ENCODE measurements at regions not wholly inside any gene's neighbourhood (a gene's known extent, or its start where the extent isn't known, plus 50 kb on each side); places are given as distances from the start of the nearest gene placed in this dataset.

- no peaks in the 10 kb centered on the region for H3K9me3 ChIP-seq
- H3K27ac ChIP-seq (replicated peaks in 1 of 4), result no peak overlapping the region
- 90% methylated on average over 3 of the region's 6 CpGs for WGBS
- no peak for TF ChIP-seq POLR2A (IDR thresholded peaks at IDR 0.05; ENCODE audit: low read depth)
- TF ChIP-seq EP300 (IDR thresholded peaks at IDR 0.05), result no peak
- no peak for TF ChIP-seq CTCF (IDR thresholded peaks at IDR 0.05)
- no peak for TF ChIP-seq POLR2AphosphoS5 (IDR thresholded peaks at IDR 0.05)
- intact Hi-C loops (cut with DNase I), result loop anchor here (10.0 kb wide), 1 partner anchor 178 kb away; no protein-coding TSS in a partner anchor
- no peak overlapping the region for H3K4me3 ChIP-seq
- DNase-seq (ENCODE audit: extremely low spot score), result no peak
- no peaks in the 10 kb centered on the region for H3K27me3 ChIP-seq
- no peaks in the 10 kb centered on the region for H3K36me3 ChIP-seq
- peaks cover 7 to 26% (median 24%) of the 10 kb centered on the region in 4 donors for H3K4me1 ChIP-seq
Observed at GRCh38 chrX:40936827-40937226, 148.4 kb upstream of the USP9X start.

- no peak for DNase-seq (ENCODE audit: extremely low spot score)
- intact Hi-C loops (cut with DNase I), result loop anchor here (10.0 kb wide), 1 partner anchor 176 kb away; no protein-coding TSS in a partner anchor
- Histone ChIP-seq H3K9me3 (no peaks in the 10 kb centered on the region), H3K36me3 (no peaks in the 10 kb centered on the region), H3K4me1 (peaks cover 3 to 11% (median 11%) of the 10 kb centered on the region in 4 donors), H3K4me3 (no peak overlapping the region), H3K27me3 (no peaks in the 10 kb centered on the region), H3K27ac (replicated peaks in 1 of 4) (no peak overlapping the region)
- WGBS, result 93% methylated on average over 1 of the region's 5 CpGs
- TF ChIP-seq CTCF (IDR thresholded peaks at IDR 0.05) (no peak), EP300 (IDR thresholded peaks at IDR 0.05) (no peak), POLR2A (IDR thresholded peaks at IDR 0.05; ENCODE audit: low read depth) (no peak), POLR2AphosphoS5 (IDR thresholded peaks at IDR 0.05) (no peak)
Observed at GRCh38 chrX:40938423-40938822, 146.8 kb upstream of the USP9X start.

GRCh38 chrX:40943093-40943641 is 142.1 kb upstream of the USP9X start:
- Histone ChIP-seq H3K9me3 (no peaks in the 10 kb centered on the region), H3K4me3 (no peak overlapping the region), H3K4me1 (peaks cover 0 to 17% (median 7%) of the 10 kb centered on the region in 4 donors), H3K27ac (replicated peaks in 1 of 4) (no peak overlapping the region), H3K36me3 (no peaks in the 10 kb centered on the region), H3K27me3 (no peaks in the 10 kb centered on the region)
- intact Hi-C loops (cut with DNase I), result no loop called here
- no peak for DNase-seq (ENCODE audit: extremely low spot score)
- 81% methylated on average over 1 of the region's 1 CpG for WGBS
- TF ChIP-seq POLR2A (IDR thresholded peaks at IDR 0.05; ENCODE audit: low read depth) (no peak), EP300 (IDR thresholded peaks at IDR 0.05) (no peak), CTCF (IDR thresholded peaks at IDR 0.05) (no peak), POLR2AphosphoS5 (IDR thresholded peaks at IDR 0.05) (no peak)

- intact Hi-C loops (cut with DNase I), result no loop called here
- Histone ChIP-seq H3K27me3 (no peaks in the 10 kb centered on the region), H3K36me3 (no peaks in the 10 kb centered on the region), H3K4me3 (no peak overlapping the region), H3K9me3 (no peaks in the 10 kb centered on the region), H3K27ac (replicated peaks in 1 of 4) (peak overlapping the region; percentile 34 to 66 (median 56)), H3K4me1 (peaks cover 0 to 17% (median 7%) of the 10 kb centered on the region in 4 donors)
- WGBS, result 56% methylated on average over 5 of the region's 5 CpGs
- no peak for DNase-seq (ENCODE audit: extremely low spot score)
- TF ChIP-seq CTCF (IDR thresholded peaks at IDR 0.05), result no peak
- peak; percentile 57 to 63 for TF ChIP-seq POLR2AphosphoS5 (IDR thresholded peaks at IDR 0.05)
Observed at GRCh38 chrX:40945361-40945713, 139.9 kb upstream of the USP9X start.

GRCh38 chrX:40947276-40947675 is 138.0 kb upstream of the USP9X start:
- H3K9me3 ChIP-seq, result no peaks in the 10 kb centered on the region
- 72% methylated on average over 3 of the region's 3 CpGs for WGBS
- DNase-seq (ENCODE audit: extremely low spot score), result no peak
- no peak overlapping the region for H3K4me3 ChIP-seq
- H3K27me3 ChIP-seq, result no peaks in the 10 kb centered on the region
- intact Hi-C loops (cut with DNase I), result no loop called here
- H3K4me1 ChIP-seq, result peaks cover 0 to 17% (median 7%) of the 10 kb centered on the region in 4 donors
- H3K27ac ChIP-seq (replicated peaks in 1 of 4), result peak overlapping the region in 3 of 4 donors; percentile 4 to 30 (median 12)
- H3K36me3 ChIP-seq, result no peaks in the 10 kb centered on the region
- TF ChIP-seq CTCF (IDR thresholded peaks at IDR 0.05) (no peak), POLR2AphosphoS5 (IDR thresholded peaks at IDR 0.05) (no peak), EP300 (IDR thresholded peaks at IDR 0.05) (no peak), POLR2A (IDR thresholded peaks at IDR 0.05; ENCODE audit: low read depth) (no peak)
